BLaER1 (cell line): ENCODE measurements at regions not wholly inside any gene's neighbourhood (a gene's known extent, or its start where the extent isn't known, plus 50 kb on each side); places are given as distances from the start of the nearest gene placed in this dataset.

ENCODE experiments used
- H3K27ac ChIP-seq: shearing (Covaris generic); formaldehyde crosslinking; 2 replicates; pipeline ENCODE4 v1.8.1; 2022
- H3K27me3 ChIP-seq: shearing (Covaris generic); formaldehyde crosslinking; 2 replicates; pipeline ENCODE4 v1.8.1; 2022
- H3K36me3 ChIP-seq: shearing (Covaris generic); formaldehyde crosslinking; 2 replicates; pipeline ENCODE4 v1.8.1; 2022
- H3K4me1 ChIP-seq: shearing (Covaris generic); formaldehyde crosslinking; 2 replicates; pipeline ENCODE4 v1.8.1; 2022
- H3K4me2 ChIP-seq: shearing (Covaris generic); formaldehyde crosslinking; 2 replicates; pipeline ENCODE4 v1.8.1; 2022
- H3K4me3 ChIP-seq: shearing (Covaris generic); formaldehyde crosslinking; 2 replicates; pipeline ENCODE4 v1.8.1; 2022
- H3K9ac ChIP-seq: shearing (Covaris generic); formaldehyde crosslinking; 2 replicates; pipeline ENCODE4 v1.8.1; 2022
- H3K9me3 ChIP-seq: shearing (Covaris generic); formaldehyde crosslinking; 2 replicates; pipeline ENCODE4 v1.8.1; 2022
- H4K20me1 ChIP-seq: shearing (Covaris generic); formaldehyde crosslinking; 2 replicates; pipeline ENCODE4 v1.8.1; 2022
- Cebpa-rat ChIP-seq: shearing (Covaris generic); IDR thresholded peaks from 2 replicates; pipeline ENCODE4 v1.8.1; 2022

DNA sequence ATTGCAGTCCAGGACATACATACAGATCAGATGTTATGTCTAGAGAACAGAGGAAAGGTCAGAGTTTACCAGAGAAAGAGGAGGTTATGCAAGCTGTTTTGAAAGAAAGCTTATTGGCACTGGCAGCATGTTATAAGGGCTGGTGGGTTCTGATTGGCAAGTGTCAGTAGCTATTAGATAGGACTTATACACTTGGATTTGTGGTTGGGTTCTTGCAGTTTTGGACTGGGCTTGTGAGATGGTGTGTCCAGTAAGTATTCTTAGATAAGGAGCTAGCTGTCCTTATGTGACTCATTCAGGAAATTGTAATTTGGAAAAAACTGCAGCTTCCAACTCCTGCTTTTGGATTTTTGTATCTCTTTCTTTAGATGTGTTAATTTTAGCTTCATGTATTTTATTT lies 130.7 kb upstream of the NAMPT start:
- no peak overlapping the region for H3K4me2 ChIP-seq
- no peak overlapping the region for H3K9ac ChIP-seq
- TF ChIP-seq Cebpa-rat, result no peak
- H3K27ac ChIP-seq, result no peak overlapping the region
- no peaks in the 10 kb centered on the region for H3K4me1 ChIP-seq
- H3K4me3 ChIP-seq, result no peak overlapping the region
- no peaks in the 10 kb centered on the region for H3K36me3 ChIP-seq
- peaks cover 5% of the 10 kb centered on the region for H3K9me3 ChIP-seq
- H4K20me1 ChIP-seq, result no peaks in the 10 kb centered on the region
- no peaks in the 10 kb centered on the region for H3K27me3 ChIP-seq

DNA sequence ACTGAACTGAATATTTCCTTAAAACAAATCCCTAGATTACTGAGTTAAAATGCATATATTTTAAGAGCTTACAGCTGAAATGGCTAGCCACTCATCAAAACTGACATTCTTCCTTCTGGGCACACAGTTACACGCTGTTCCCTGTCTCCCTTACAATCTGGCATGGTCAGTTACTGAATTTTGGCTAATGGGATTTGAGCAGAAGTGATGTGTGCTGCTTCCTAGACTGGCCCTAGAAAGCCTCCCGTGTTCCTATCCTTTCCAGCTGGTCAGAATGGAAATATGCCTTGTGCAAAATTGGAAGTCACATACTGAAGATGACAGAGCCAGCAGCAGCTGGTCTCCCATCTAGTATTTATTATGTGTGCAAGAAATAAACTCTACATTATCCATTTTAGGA lies 128.7 kb upstream of the NAMPT start:
- H3K4me3 ChIP-seq, result no peak overlapping the region
- no peaks in the 10 kb centered on the region for H4K20me1 ChIP-seq
- H3K9me3 ChIP-seq, result peaks cover 5% of the 10 kb centered on the region
- no peak overlapping the region for H3K4me2 ChIP-seq
- no peak for TF ChIP-seq Cebpa-rat
- H3K36me3 ChIP-seq, result no peaks in the 10 kb centered on the region
- H3K4me1 ChIP-seq, result no peaks in the 10 kb centered on the region
- H3K27me3 ChIP-seq, result no peaks in the 10 kb centered on the region
- no peak overlapping the region for H3K27ac ChIP-seq
- H3K9ac ChIP-seq, result no peak overlapping the region

DNA sequence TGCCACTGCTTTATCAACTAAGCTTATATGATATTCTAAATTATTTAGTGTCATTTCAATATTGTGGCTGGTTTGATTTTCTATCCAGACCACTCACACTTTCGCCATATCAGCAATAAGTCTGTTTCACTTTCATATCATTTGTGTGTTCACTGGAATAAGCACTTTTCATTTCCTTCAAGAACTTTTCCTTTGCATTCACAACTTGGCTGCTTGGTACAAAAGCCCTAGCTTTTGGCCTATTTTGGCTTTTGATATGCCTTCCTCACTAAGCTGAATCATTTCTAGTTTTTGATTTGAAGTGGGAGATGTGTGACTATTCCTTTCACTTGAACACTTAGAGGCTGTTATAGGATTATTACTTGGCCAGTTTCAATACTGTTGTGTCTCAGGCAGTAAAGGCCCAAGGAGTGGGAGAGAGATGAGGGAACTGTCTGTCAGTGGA lies 120.9 kb upstream of the NAMPT start:
- Histone ChIP-seq H3K36me3 (no peaks in the 10 kb centered on the region), H3K4me2 (no peak overlapping the region), H3K4me1 (no peaks in the 10 kb centered on the region), H3K9ac (no peak overlapping the region), H4K20me1 (no peaks in the 10 kb centered on the region), H3K27ac (no peak overlapping the region), H3K9me3 (peaks cover 4% of the 10 kb centered on the region; the same call in 1 of the 2 replicates), H3K4me3 (no peak overlapping the region), H3K27me3 (no peaks in the 10 kb centered on the region)
- TF ChIP-seq Cebpa-rat, result no peak

DNA sequence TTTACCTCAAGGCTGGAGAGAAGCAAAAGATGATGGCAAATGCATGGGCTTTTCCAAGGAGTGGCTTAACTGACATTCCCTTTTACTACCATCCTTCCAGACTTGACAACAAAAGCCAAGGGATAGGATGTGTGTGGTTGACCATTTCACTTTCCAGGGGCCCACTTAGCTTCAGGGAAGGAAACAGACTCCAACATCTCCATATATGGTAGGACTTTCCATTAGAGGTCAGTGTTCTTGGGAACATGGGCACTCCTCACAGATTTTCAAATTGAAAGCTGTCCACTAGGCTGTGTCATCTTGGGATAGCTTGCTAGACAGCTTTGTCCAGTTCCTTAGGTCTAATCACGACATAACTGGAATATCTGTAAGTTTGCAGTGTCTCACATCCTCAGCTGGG lies 118.1 kb upstream of the NAMPT start:
- no peaks in the 10 kb centered on the region for H3K27me3 ChIP-seq
- no peak overlapping the region for H3K4me3 ChIP-seq
- H3K27ac ChIP-seq, result no peak overlapping the region
- no peak for TF ChIP-seq Cebpa-rat
- no peak overlapping the region for H3K4me2 ChIP-seq
- H3K36me3 ChIP-seq, result no peaks in the 10 kb centered on the region
- H3K9me3 ChIP-seq, result peaks cover 4% of the 10 kb centered on the region; the same call in 1 of the 2 replicates
- H4K20me1 ChIP-seq, result no peaks in the 10 kb centered on the region
- no peak overlapping the region for H3K9ac ChIP-seq
- H3K4me1 ChIP-seq, result no peaks in the 10 kb centered on the region

DNA sequence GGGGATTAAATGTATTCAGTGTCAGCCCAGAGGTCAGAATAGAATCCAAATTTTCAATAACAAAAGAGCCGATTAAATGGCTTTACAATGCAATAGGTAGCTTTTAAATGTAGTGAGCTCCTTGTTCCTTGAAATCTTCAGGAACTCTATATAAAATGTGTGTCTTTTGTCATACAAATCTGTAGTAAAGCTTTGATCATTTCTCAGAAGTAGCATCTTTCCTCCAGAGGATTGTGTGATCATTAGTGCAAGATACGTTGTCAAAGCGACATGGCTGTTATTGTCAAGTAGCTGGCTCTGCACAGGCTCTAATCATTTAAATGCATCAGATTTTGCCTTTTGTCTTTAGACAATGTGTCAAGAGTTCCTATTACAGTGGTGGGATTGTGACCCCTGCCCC lies 116.1 kb upstream of the NAMPT start:
- Histone ChIP-seq H3K9ac (no peak overlapping the region), H4K20me1 (no peaks in the 10 kb centered on the region), H3K4me3 (no peak overlapping the region), H3K4me1 (no peaks in the 10 kb centered on the region), H3K4me2 (no peak overlapping the region), H3K36me3 (no peaks in the 10 kb centered on the region), H3K27me3 (no peaks in the 10 kb centered on the region), H3K27ac (no peak overlapping the region), H3K9me3 (peaks cover 4% of the 10 kb centered on the region; the same call in 1 of the 2 replicates)
- TF ChIP-seq Cebpa-rat, result no peak

DNA sequence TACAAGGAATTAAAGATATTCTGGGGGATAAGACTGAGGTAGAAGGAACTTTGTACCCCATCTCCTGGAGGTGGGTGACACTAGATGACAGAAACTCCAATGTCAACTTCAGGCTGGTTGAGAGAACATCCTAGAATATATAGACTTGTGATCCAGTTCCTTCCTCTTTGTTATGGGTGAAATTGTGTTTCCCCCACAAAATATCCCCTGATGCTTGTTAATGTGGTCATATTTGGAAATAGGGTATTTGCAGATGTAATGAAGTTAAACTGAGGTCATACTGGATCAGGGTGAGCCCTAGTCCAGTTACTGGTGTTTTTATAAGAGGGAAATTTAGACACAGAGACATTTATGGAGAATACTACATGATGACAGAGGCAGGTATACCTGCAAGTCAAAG lies 114.0 kb upstream of the NAMPT start:
- Histone ChIP-seq H3K9ac (no peak overlapping the region), H3K27me3 (no peaks in the 10 kb centered on the region), H4K20me1 (no peaks in the 10 kb centered on the region), H3K4me3 (no peak overlapping the region), H3K4me2 (no peak overlapping the region), H3K9me3 (peaks cover 3% of the 10 kb centered on the region; the same call in 1 of the 2 replicates), H3K27ac (no peak overlapping the region), H3K36me3 (no peaks in the 10 kb centered on the region), H3K4me1 (no peaks in the 10 kb centered on the region)
- TF ChIP-seq Cebpa-rat, result no peak

DNA sequence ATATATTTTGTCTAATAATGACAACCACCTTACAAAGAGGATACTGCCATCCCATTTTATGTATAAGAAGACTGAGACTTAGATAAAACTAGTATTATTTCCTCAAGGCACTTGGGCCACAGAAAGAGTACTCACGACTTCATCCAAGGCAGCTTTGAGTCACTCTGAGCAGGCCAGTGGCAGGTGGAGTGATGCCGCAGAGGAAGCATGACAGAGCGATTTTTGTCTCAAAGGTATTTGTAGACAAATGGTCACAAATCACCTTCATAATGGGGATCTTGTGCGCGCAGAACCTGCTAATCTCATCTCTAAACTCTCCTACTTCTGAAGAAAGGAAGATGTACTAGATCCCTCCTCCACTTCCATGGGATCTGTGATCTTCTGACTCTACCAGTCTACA lies 113.2 kb upstream of the NAMPT start:
- no peaks in the 10 kb centered on the region for H4K20me1 ChIP-seq
- TF ChIP-seq Cebpa-rat, result no peak
- no peaks in the 10 kb centered on the region for H3K36me3 ChIP-seq
- H3K4me2 ChIP-seq, result no peak overlapping the region
- H3K4me1 ChIP-seq, result no peaks in the 10 kb centered on the region
- no peaks in the 10 kb centered on the region for H3K9me3 ChIP-seq
- H3K27ac ChIP-seq, result no peak overlapping the region
- H3K9ac ChIP-seq, result no peak overlapping the region
- no peaks in the 10 kb centered on the region for H3K27me3 ChIP-seq
- no peak overlapping the region for H3K4me3 ChIP-seq

DNA sequence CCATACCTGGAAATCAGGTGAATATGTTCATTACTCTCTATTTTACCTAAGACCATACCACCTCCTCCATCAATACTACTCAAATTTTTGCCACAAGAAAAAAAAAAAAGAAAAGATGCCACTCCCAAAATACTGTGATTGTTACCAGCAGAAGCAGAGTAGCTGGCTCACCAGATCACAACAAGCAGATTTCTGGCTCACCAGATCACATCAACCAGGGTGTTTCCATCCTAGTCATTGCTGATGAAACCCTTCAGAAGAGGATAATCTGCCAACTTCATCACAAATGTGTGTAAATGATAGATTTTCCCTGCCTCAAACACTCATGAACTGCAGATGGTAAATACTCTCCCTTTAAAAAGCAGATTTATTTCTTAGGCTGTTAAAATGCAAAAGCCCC lies 109.7 kb upstream of the NAMPT start:
- Histone ChIP-seq H3K9me3 (no peaks in the 10 kb centered on the region), H3K27me3 (no peaks in the 10 kb centered on the region), H4K20me1 (no peaks in the 10 kb centered on the region), H3K27ac (no peak overlapping the region), H3K36me3 (no peaks in the 10 kb centered on the region), H3K4me3 (no peak overlapping the region), H3K4me1 (no peaks in the 10 kb centered on the region), H3K4me2 (no peak overlapping the region), H3K9ac (no peak overlapping the region)
- TF ChIP-seq Cebpa-rat, result no peak

DNA sequence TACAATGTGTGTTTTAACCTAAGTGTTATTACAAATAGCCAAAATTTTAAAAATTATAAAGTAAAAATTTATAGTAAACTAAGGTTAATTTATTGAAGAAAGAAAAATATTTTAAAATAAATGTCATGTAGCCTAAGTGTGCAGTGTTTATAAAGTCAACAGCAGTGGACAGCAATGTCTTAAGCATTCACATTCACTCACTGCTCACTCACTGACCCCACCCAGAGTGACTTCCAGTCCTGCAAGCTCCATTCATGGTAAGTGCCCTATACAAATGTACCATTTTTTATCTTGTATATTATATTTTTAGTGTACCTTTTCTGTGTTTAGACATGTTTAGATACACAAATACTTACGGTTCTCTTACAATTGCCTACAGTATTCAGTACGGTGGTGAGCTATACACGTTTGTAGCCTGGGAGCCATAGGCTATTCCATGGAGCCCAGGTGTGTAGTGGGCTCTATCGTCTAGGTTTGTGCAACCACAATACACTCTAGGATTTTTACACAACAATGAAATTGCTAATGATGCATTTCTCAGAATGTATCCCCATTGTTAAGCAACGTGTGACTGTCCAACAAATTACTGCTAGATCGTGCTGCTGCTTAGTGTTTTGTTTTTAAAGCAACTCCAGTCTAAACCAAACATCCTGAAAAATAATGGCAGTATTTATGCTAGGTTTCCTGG lies 108.9 kb upstream of the NAMPT start:
- H3K27ac ChIP-seq, result no peak overlapping the region
- no peak overlapping the region for H3K4me2 ChIP-seq
- H4K20me1 ChIP-seq, result no peaks in the 10 kb centered on the region
- H3K36me3 ChIP-seq, result no peaks in the 10 kb centered on the region
- TF ChIP-seq Cebpa-rat, result no peak
- no peak overlapping the region for H3K9ac ChIP-seq
- no peaks in the 10 kb centered on the region for H3K9me3 ChIP-seq
- no peaks in the 10 kb centered on the region for H3K27me3 ChIP-seq
- H3K4me1 ChIP-seq, result no peaks in the 10 kb centered on the region
- no peak overlapping the region for H3K4me3 ChIP-seq

DNA sequence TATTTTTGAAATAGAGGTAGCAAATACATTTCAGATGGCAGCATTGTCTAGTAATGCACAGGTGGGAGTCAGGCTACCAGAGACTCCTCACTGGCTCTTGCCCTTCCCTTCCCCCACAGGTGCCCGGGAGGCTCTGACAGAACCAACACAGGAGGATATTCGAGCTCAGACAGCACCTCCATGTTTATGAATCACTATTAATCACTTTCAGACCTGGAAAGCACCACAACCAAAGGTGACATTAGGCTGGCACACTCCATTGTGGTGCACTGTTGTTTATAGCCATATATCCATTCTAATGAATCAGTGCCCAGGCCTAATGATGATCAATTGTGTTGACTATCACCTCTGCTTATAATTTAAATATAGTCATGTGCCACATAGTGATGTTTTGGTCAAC lies 107.8 kb upstream of the NAMPT start:
- no peak overlapping the region for H3K4me2 ChIP-seq
- no peaks in the 10 kb centered on the region for H3K9me3 ChIP-seq
- no peak overlapping the region for H3K9ac ChIP-seq
- no peaks in the 10 kb centered on the region for H3K36me3 ChIP-seq
- H3K27ac ChIP-seq, result no peak overlapping the region
- no peaks in the 10 kb centered on the region for H3K27me3 ChIP-seq
- no peak for TF ChIP-seq Cebpa-rat
- no peaks in the 10 kb centered on the region for H4K20me1 ChIP-seq
- no peaks in the 10 kb centered on the region for H3K4me1 ChIP-seq
- no peak overlapping the region for H3K4me3 ChIP-seq

DNA sequence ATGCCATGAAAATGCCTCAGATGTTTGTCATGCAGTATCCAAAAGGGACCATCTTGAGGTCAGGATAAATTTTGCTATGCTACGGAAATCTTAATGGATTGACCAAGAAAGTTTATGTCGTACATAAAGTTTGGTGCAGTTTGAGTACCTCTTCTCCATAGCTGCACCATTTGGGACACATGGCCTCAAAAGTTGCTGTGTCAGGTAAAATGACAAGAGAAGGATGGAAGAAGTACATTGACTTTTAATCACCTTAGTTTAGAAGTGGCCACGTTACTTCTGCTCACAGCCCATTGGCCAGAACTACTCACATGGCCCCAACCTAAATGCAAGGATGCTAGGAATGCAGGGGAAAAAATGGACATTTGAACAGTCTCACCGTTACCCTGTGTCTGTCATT lies 107.4 kb upstream of the NAMPT start:
- H3K4me2 ChIP-seq, result no peak overlapping the region
- H4K20me1 ChIP-seq, result no peaks in the 10 kb centered on the region
- H3K27ac ChIP-seq, result no peak overlapping the region
- H3K27me3 ChIP-seq, result no peaks in the 10 kb centered on the region
- H3K36me3 ChIP-seq, result no peaks in the 10 kb centered on the region
- TF ChIP-seq Cebpa-rat, result no peak
- no peak overlapping the region for H3K4me3 ChIP-seq
- H3K9ac ChIP-seq, result no peak overlapping the region
- 0 out of 2 replicates have a peak, but pooled peaks cover under 1% of the 10 kb centered on the region for H3K9me3 ChIP-seq
- H3K4me1 ChIP-seq, result no peaks in the 10 kb centered on the region
